Caco-2 (cell line): ENCODE measurements at regions not wholly inside any gene's neighbourhood (a gene's known extent, or its start where the extent isn't known, plus 50 kb on each side); places are given as distances from the start of the nearest gene placed in this dataset.
"Not testable (repeated sequence)": the region's sequence is repeated elsewhere in the genome, so short reads cannot be mapped to it uniquely, and the experiment has no call there.

ENCODE experiments used
- BruUV-seq: library from RNA; stranded (reverse); fragments of 400-500 nt; replicated peaks from 2 replicates; lab custom pipeline; 2021; lab: Mats Ljungman, UMichigan
- CTCF ChIA-PET: fragments of 300-600 bp; sonication (Branson Sonifier 250); formaldehyde crosslinking; loops from one replicate; lab custom pipeline; 2022; ENCODE audit warnings: antibody characterized with exemption; lab: Charles Lee
- POLR2A ChIA-PET: fragments of 300-600 bp; sonication (Branson Sonifier 250); formaldehyde crosslinking; loops from one replicate; lab custom pipeline; 2022; ENCODE audit warnings: antibody characterized with exemption; lab: Charles Lee
- DNase-seq, 2 experiments: peaks; one replicate each; pipeline versions ENCODE4 v3.0.0 to v3.0.0-alpha.2; 2020 to 2022
- H3K27me3 ChIP-seq: replicated peaks from 2 replicates; pipeline ENCODE4 v1.6.0; 2011; ENCODE audit warnings: low read length; ENCODE audit not compliant: control insufficient read depth, insufficient read depth
- H3K36me3 ChIP-seq: 2 replicates; pipeline ENCODE4 v1.5.1; 2011; ENCODE audit warnings: low read length; ENCODE audit not compliant: control insufficient read depth, insufficient read depth
- H3K4me1 ChIP-seq: fragments of 250-450 bp; sonication (Bioruptor Pico); 2 replicates; pipeline ENCODE4 v1.5.1; 2020; ENCODE audit warnings: mild to moderate bottlenecking
- H3K4me3 ChIP-seq: 2 replicates; pipeline ENCODE4 v1.5.1; 2011; ENCODE audit warnings: low read depth, mild to moderate bottlenecking, control low read depth, low read length
- H3K9me3 ChIP-seq: fragments of 250-450 bp; sonication (Bioruptor Pico); 2 replicates; pipeline ENCODE4 v1.5.1; 2020; ENCODE audit warnings: mild to moderate bottlenecking, moderate library complexity
- H3K27ac Mint-ChIP-seq: one replicate; pipeline ENCODE4 v1.8.0; 2022; ENCODE audit warnings: mixed read lengths; ENCODE audit not compliant: unreplicated experiment
- H3K27me3 Mint-ChIP-seq: one replicate; pipeline ENCODE4 v1.8.0; 2022; ENCODE audit warnings: mixed read lengths; ENCODE audit not compliant: insufficient read depth, unreplicated experiment
- H3K36me3 Mint-ChIP-seq: one replicate; pipeline ENCODE4 v1.8.0; 2022; ENCODE audit warnings: mild to moderate bottlenecking, mixed read lengths; ENCODE audit not compliant: insufficient read depth, unreplicated experiment
- H3K4me1 Mint-ChIP-seq: one replicate; pipeline ENCODE4 v1.8.0; 2022; ENCODE audit warnings: low read depth, mixed read lengths; ENCODE audit not compliant: unreplicated experiment
- H3K4me3 Mint-ChIP-seq: one replicate; pipeline ENCODE4 v1.8.0; 2022; ENCODE audit warnings: mild to moderate bottlenecking, moderate library complexity, mixed read lengths; ENCODE audit not compliant: unreplicated experiment
- H3K9me3 Mint-ChIP-seq: one replicate; pipeline ENCODE4 v1.8.0; 2022; ENCODE audit warnings: mixed read lengths; ENCODE audit not compliant: unreplicated experiment
- intact Hi-C: fragments of 100-400 bp; cut with micrococcal nuclease; formaldehyde crosslinking; loops from one replicate; pipeline ENCODE4 v1.10.0; 2022; ENCODE audit not compliant: unreplicated experiment
- TF ChIP-seq, protein P1 (sequence below), 2 experiments: fragments of 200-600 bp in 1 of 2; IDR thresholded peaks; 1 replicate in 1 of 2; 2 replicates in 1 of 2; pipeline versions ENCODE4 v1.5.1 to v1.8.0; 2011 to 2022; ENCODE audit warnings: antibody characterized with exemption in 1 of 2, control low read depth in 1 of 2, inconsistent platforms in 1 of 2, low read depth in 1 of 2, low read length in 1 of 2, mild to moderate bottlenecking in 1 of 2, moderate library complexity in 1 of 2; ENCODE audit not compliant: insufficient read depth in 1 of 2, severe bottlenecking in 1 of 2, unreplicated experiment in 1 of 2

DNA sequence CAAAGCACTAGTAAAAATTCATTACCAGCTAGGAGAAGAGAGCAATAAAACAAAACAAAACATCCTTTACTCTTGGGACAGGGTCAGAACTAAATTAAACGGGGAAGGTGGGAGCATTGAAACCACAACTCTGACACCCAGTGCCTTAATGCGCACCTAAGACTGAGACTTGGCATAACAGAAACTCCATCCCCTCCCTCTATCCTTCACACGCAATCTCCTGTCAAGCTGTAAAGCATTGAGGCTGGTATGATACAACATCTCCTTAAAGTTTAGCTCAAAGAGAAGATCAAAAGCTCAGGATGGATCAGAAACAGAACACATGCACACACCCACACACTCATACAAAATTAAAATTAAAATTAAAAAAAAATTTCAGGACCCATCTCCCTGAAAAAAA lies 951.3 kb downstream of the STIM2 start:
- no peaks in the 10 kb centered on the region for H3K27me3 Mint-ChIP-seq
- Histone ChIP-seq H3K9me3 (no peaks in the 10 kb centered on the region), H3K36me3 (no peaks in the 10 kb centered on the region), H3K27me3 (no peaks in the 10 kb centered on the region), H3K4me3 (no peak overlapping the region), H3K4me1 (no peaks in the 10 kb centered on the region)
- ChIA-PET POLR2A (no interaction called here), CTCF (no interaction called here)
- no peaks in the 10 kb centered on the region for H3K9me3 Mint-ChIP-seq
- no TSS peak for BruUV-seq
- no peak overlapping the region for H3K27ac Mint-ChIP-seq
- no peak overlapping the region for H3K4me3 Mint-ChIP-seq
- TF ChIP-seq, protein P1, sequence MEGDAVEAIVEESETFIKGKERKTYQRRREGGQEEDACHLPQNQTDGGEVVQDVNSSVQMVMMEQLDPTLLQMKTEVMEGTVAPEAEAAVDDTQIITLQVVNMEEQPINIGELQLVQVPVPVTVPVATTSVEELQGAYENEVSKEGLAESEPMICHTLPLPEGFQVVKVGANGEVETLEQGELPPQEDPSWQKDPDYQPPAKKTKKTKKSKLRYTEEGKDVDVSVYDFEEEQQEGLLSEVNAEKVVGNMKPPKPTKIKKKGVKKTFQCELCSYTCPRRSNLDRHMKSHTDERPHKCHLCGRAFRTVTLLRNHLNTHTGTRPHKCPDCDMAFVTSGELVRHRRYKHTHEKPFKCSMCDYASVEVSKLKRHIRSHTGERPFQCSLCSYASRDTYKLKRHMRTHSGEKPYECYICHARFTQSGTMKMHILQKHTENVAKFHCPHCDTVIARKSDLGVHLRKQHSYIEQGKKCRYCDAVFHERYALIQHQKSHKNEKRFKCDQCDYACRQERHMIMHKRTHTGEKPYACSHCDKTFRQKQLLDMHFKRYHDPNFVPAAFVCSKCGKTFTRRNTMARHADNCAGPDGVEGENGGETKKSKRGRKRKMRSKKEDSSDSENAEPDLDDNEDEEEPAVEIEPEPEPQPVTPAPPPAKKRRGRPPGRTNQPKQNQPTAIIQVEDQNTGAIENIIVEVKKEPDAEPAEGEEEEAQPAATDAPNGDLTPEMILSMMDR (IDR thresholded peaks at IDR 0.05; ENCODE audit: insufficient read depth in 1 of 2, low read depth in 1 of 2, low read length in 1 of 2, severe bottlenecking in 1 of 2, unreplicated experiment in 1 of 2) = no peak
- no peaks in the 10 kb centered on the region for H3K36me3 Mint-ChIP-seq
- H3K4me1 Mint-ChIP-seq = no peaks in the 10 kb centered on the region
- DNase-seq = no peak
- intact Hi-C loops = no loop called here

DNA sequence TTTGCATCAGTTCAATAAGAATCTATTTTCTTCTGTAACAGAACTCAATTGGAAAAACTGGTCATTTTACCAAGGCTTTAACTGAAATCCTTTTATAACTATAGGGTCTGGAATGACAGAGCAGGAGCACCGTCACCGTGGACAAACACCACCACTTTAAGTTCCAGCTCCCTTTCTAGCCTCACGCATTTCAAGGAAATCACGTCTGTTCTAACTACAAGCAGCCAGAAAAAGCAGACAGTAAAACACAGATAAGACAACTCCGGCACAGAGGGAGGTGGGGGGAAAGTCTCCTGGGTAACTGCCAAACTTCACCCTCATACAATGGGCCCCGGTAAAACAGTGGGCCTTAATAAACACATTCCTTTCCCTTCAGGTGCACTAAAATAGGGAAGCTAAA lies 952.6 kb downstream of the STIM2 start:
- H3K4me3 Mint-ChIP-seq, BruUV-seq, H3K27me3 ChIP-seq, H3K36me3 ChIP-seq, H3K4me1 ChIP-seq, H3K27ac Mint-ChIP-seq, DNase-seq, intact Hi-C loops, H3K36me3 Mint-ChIP-seq, H3K9me3 Mint-ChIP-seq, H3K27me3 Mint-ChIP-seq, H3K9me3 ChIP-seq, POLR2A ChIA-PET, H3K4me1 Mint-ChIP-seq, H3K4me3 ChIP-seq: not testable (repeated sequence)
- CTCF ChIA-PET = interaction anchor here (0.7 kb wide), 1 partner anchor 177 kb away, joined by 3 read pairs; no protein-coding TSS in a partner anchor

DNA sequence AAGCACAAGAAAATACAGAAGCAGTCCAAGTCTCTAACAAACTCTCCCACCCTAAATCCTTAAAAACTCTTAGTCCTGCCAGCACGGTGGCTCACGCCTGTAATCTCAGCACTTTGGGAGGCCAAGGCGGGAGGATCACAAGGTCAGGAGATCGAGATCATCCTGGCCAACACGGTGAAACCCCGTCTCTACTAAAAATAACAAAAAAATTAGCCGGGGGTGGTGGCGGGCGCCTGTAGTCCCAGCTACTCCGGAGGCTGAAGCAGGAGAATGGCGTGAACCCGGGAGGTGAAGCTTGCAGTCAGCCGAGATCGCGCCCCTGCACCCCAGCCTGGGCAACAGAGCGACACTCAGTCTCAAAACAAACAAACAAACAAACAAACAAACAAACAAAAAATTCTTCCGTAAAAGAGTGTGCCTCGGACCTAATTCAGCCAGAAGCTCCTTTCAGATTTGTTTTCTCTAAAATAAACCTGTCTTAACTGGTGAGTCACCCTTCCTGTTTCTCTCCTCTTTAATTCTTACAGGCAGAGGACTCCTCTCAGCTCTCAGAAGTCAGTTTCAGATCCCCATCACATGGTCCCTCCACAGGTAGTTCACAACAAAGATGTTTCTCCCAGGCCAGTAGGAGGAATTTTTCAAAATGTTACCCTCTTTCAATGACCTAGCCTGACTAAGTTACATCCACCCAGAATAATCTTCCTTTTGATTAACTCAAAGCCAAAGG lies 953.2 kb downstream of the STIM2 start:
- BruUV-seq, H3K27me3 ChIP-seq, H3K36me3 ChIP-seq, H3K4me1 ChIP-seq, intact Hi-C loops, H3K27me3 Mint-ChIP-seq, POLR2A ChIA-PET, H3K9me3 ChIP-seq, DNase-seq, H3K4me1 Mint-ChIP-seq, H3K27ac Mint-ChIP-seq, H3K4me3 Mint-ChIP-seq, H3K36me3 Mint-ChIP-seq, H3K4me3 ChIP-seq, H3K9me3 Mint-ChIP-seq: not testable (repeated sequence)
- CTCF ChIA-PET = interaction anchor here (0.7 kb wide), 1 partner anchor 177 kb away, joined by 3 read pairs; no protein-coding TSS in a partner anchor

DNA sequence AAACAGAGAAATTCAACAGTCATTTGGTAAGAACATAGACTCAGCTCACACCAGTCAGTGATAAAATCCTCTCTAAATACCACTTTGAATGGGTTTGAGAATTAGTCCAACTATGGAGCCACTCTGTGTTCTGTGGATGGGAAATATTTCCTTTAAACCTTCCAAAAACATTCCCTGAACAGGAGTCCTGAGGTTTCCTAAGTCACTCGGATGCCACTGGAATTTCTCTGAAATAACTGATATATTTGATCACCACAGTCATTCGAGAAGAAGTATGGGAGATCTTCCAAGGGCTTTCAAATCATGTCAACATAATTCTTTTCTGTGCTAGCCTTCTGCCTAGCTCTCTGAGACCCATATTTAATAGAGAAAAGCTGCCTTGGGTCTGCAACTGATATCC lies 958.6 kb downstream of the STIM2 start:
- H3K4me3 Mint-ChIP-seq = no peak overlapping the region
- peaks cover 6% of the 10 kb centered on the region for H3K9me3 Mint-ChIP-seq
- no peak overlapping the region for H3K27ac Mint-ChIP-seq
- H3K4me3 ChIP-seq = no peak overlapping the region
- no peaks in the 10 kb centered on the region for H3K36me3 ChIP-seq
- no TSS peak for BruUV-seq
- DNase-seq = no peak
- H3K9me3 ChIP-seq = no peaks in the 10 kb centered on the region
- ChIA-PET POLR2A (no interaction called here), CTCF (no interaction called here)
- TF ChIP-seq, protein P1 (IDR thresholded peaks at IDR 0.05; ENCODE audit: insufficient read depth in 1 of 2, low read depth in 1 of 2, low read length in 1 of 2, severe bottlenecking in 1 of 2, unreplicated experiment in 1 of 2) = no peak
- no peaks in the 10 kb centered on the region for H3K36me3 Mint-ChIP-seq
- no peaks in the 10 kb centered on the region for H3K4me1 Mint-ChIP-seq
- H3K27me3 ChIP-seq = no peaks in the 10 kb centered on the region
- H3K4me1 ChIP-seq = no peaks in the 10 kb centered on the region
- no peaks in the 10 kb centered on the region for H3K27me3 Mint-ChIP-seq
- intact Hi-C loops = no loop called here
